ENCODE measurements at regions not wholly inside any gene's neighbourhood (a gene's known extent, or its start where the extent isn't known, plus 50 kb on each side); places are given as distances from the start of the nearest gene placed in this dataset.

GRCh38 chr11:97815667-97816066 lies 1205.1 kb upstream of the CNTN5 start:
- peak; percentile 57 for DNase-seq (ENCODE audit: low read depth)
- H3K4me3 ChIP-seq (ENCODE audit: low read depth, low read length) = no peak overlapping the region
- TF ChIP-seq CTCF (conservative IDR thresholded peaks at IDR 0.05; ENCODE audit: low read depth, low read length) = no peak

DNA sequence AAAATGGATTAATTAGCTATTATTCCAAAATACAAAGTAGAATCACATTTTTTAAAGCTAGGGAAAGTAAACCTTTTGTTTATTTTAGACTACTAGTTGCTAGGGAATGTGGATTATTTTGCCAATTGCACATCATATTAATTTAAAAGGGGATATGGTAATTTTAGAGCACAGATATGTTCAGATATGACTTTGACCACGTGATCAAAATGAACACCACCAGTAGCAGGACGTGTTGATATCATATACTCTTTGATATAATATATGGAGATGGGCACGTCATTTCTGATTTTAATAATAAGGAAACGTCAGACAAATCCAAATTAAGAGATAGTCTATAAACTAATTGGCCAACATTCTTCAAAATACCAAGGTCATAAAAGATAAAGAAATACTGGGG lies 1188.3 kb upstream of the CNTN5 start:
- no peak overlapping the region for H3K4me3 ChIP-seq (ENCODE audit: low read depth, low read length)
- DNase-seq (ENCODE audit: low read depth) = no peak
- TF ChIP-seq CTCF (conservative IDR thresholded peaks at IDR 0.05; ENCODE audit: low read depth, low read length) = no peak

- no peak for DNase-seq (ENCODE audit: low read depth)
- TF ChIP-seq CTCF (conservative IDR thresholded peaks at IDR 0.05; ENCODE audit: low read depth, low read length) = no peak
- no peak overlapping the region for H3K4me3 ChIP-seq (ENCODE audit: low read depth, low read length)
These were observed 1187.3 kb upstream of the CNTN5 start for GRCh38 chr11:97833412-97833811.

- no peak for TF ChIP-seq CTCF (conservative IDR thresholded peaks at IDR 0.05; ENCODE audit: low read depth, low read length)
- no peak for DNase-seq (ENCODE audit: low read depth)
- no peak overlapping the region for H3K4me3 ChIP-seq (ENCODE audit: low read depth, low read length)
These were observed 1176.7 kb upstream of the CNTN5 start for GRCh38 chr11:97844016-97844415.

DNA sequence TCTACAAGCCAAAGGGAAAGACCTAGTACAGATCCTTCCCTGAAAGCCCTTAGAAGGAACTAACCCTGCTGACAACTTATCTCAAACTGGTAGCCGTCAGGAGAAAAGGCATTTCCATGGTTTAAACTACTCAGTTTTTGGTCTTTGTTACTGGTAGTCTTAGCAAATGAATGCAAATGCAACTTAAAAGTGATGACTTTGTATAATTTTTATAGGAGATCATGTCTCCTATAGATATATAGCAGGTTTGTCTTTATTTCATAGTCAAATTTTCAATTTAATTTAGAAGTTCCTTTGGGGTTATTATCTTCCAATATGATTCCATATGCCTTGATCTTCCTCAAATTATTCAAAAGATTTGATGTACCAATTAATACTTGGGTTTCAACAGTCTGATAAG lies 1173.0 kb upstream of the CNTN5 start:
- TF ChIP-seq CTCF (conservative IDR thresholded peaks at IDR 0.05; ENCODE audit: low read depth, low read length) = no peak
- DNase-seq (ENCODE audit: low read depth) = no peak
- no peak overlapping the region for H3K4me3 ChIP-seq (ENCODE audit: low read depth, low read length)

DNA sequence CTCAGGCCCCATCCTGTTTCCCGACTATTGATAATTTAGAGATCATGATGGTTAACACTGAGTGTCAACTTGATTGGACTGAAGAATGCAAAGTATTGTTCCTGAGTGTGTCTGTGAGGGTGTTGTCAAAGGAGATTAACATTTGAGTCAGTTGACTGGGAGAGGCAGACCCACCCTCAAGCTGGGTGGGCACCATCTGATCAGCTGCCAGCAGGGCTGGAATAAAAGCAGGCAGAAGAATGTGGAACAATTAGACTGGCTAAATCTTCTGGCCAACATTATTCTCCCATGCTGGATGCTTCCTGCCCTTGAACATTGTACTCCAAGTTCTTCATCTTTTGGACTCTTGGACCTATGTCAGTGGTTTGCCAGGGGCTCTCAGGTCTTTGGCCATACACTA lies 1170.0 kb upstream of the CNTN5 start:
- TF ChIP-seq CTCF (conservative IDR thresholded peaks at IDR 0.05; ENCODE audit: low read depth, low read length) = no peak
- H3K4me3 ChIP-seq (ENCODE audit: low read depth, low read length) = no peak overlapping the region
- no peak for DNase-seq (ENCODE audit: low read depth)

GRCh38 chr11:97854357-97854756 lies 1166.4 kb upstream of the CNTN5 start:
- no peak for TF ChIP-seq CTCF (conservative IDR thresholded peaks at IDR 0.05; ENCODE audit: low read depth, low read length)
- H3K4me3 ChIP-seq (ENCODE audit: low read depth, low read length) = no peak overlapping the region
- DNase-seq (ENCODE audit: low read depth) = no peak
